Activated B cell treated with CpG ODN at 0.5 μM for 24 hours (primary cell): ENCODE measurements at regions not wholly inside any gene's neighbourhood (a gene's known extent, or its start where the extent isn't known, plus 50 kb on each side); places are given as distances from the start of the nearest gene placed in this dataset.

Experiments used
- ATAC-seq: fragments of 200-7000 bp; cut with Tn5 transposase; one replicate; pipeline ENCODE4 v1.10.0; 2021; ENCODE audit warnings: low read depth, mild to moderate bottlenecking, moderate library complexity
- CTCF ChIA-PET: fragments of 350-600 bp; sonication (Branson Sonifier 250); formaldehyde crosslinking; loops from one replicate; lab custom pipeline; 2021; ENCODE audit warnings: antibody characterized with exemption; lab: Charles Lee
- POLR2A ChIA-PET: fragments of 350-600 bp; sonication (Branson Sonifier 250); formaldehyde crosslinking; loops from one replicate; lab custom pipeline; 2021; ENCODE audit warnings: antibody characterized with exemption; lab: Charles Lee
- DNase-seq: peaks from one replicate; pipeline ENCODE4 v3.0.0; 2022
- H3K27ac Mint-ChIP-seq: one replicate; pipeline ENCODE4 v1.8.0; 2020; ENCODE audit warnings: mixed read lengths
- H3K27me3 Mint-ChIP-seq: one replicate; pipeline ENCODE4 v1.8.0; 2021; ENCODE audit warnings: mixed read lengths
- H3K36me3 Mint-ChIP-seq: one replicate; pipeline ENCODE4 v1.8.0; 2021; ENCODE audit warnings: low read depth, mixed read lengths
- H3K4me1 Mint-ChIP-seq: one replicate; pipeline ENCODE4 v1.8.0; 2021; ENCODE audit warnings: mixed read lengths
- H3K4me3 Mint-ChIP-seq: one replicate; pipeline ENCODE4 v1.8.0; 2020; ENCODE audit warnings: mild to moderate bottlenecking, mixed read lengths
- H3K9me3 Mint-ChIP-seq: one replicate; pipeline ENCODE4 v1.8.0; 2020; ENCODE audit warnings: mixed read lengths
- CTCF ChIP-seq: fragments of 200-600 bp; IDR thresholded peaks from one replicate; pipeline ENCODE4 v1.8.0; 2022; ENCODE audit warnings: antibody characterized with exemption, mild to moderate bottlenecking
- intact Hi-C: fragments of 100-400 bp; cut with micrococcal nuclease; formaldehyde crosslinking; loops from one replicate; pipeline ENCODE4 v1.15.1; 2024

- CTCF ChIA-PET = no interaction called here
- POLR2A ChIA-PET = no interaction called here
- no peaks in the 10 kb centered on the region for H3K27me3 Mint-ChIP-seq
Observed at GRCh38 chr10:33410096-33410859, 75.8 kb upstream of the NRP1 start.

GRCh38 chr10:33406596-33406995 is 72.1 kb upstream of the NRP1 start:
- no peak overlapping the region for H3K4me3 Mint-ChIP-seq
- CTCF ChIA-PET = no interaction called here
- POLR2A ChIA-PET = no interaction called here

More at GRCh38 chr10:33410096-33410859, 75.8 kb upstream of the NRP1 start:
- H3K9me3 Mint-ChIP-seq = peaks cover 2% of the 10 kb centered on the region
- ATAC-seq = no peak
- H3K36me3 Mint-ChIP-seq = no peaks in the 10 kb centered on the region
- DNase-seq = no peak
- intact Hi-C loops = no loop called here
- no peak for TF ChIP-seq CTCF
- no peak overlapping the region for H3K27ac Mint-ChIP-seq
- H3K4me1 Mint-ChIP-seq = no peaks in the 10 kb centered on the region
- no peak overlapping the region for H3K4me3 Mint-ChIP-seq

GRCh38 chr10:33402220-33403073 is 68.0 kb upstream of the NRP1 start:
- no peak for TF ChIP-seq CTCF
- Mint-ChIP-seq H3K4me3 (no peak overlapping the region), H3K9me3 (peaks cover 5% of the 10 kb centered on the region), H3K27ac (no peak overlapping the region), H3K27me3 (peaks cover 4% of the 10 kb centered on the region), H3K36me3 (no peaks in the 10 kb centered on the region), H3K4me1 (no peaks in the 10 kb centered on the region)
- no peak for DNase-seq
- no peak for ATAC-seq
- intact Hi-C loops = no loop called here
- CTCF ChIA-PET = no interaction called here
- POLR2A ChIA-PET = no interaction called here

More at GRCh38 chr10:33406596-33406995, 72.1 kb upstream of the NRP1 start:
- Mint-ChIP-seq H3K27me3 (peaks cover 2% of the 10 kb centered on the region), H3K27ac (no peak overlapping the region), H3K4me1 (no peaks in the 10 kb centered on the region), H3K36me3 (no peaks in the 10 kb centered on the region), H3K9me3 (no peaks in the 10 kb centered on the region)
- no peak for ATAC-seq
- intact Hi-C loops = no loop called here
- DNase-seq = no peak
- no peak for TF ChIP-seq CTCF

GRCh38 chr10:33401300-33401699 is 66.8 kb upstream of the NRP1 start:
- DNase-seq (no peak), ATAC-seq (no peak)
- intact Hi-C loops = no loop called here
- no peak overlapping the region for H3K27ac Mint-ChIP-seq
- H3K27me3 Mint-ChIP-seq = peaks cover 4% of the 10 kb centered on the region
- ChIA-PET POLR2A (no interaction called here), CTCF (no interaction called here)
- H3K4me1 Mint-ChIP-seq = no peaks in the 10 kb centered on the region
- no peaks in the 10 kb centered on the region for H3K36me3 Mint-ChIP-seq
- peaks cover 14% of the 10 kb centered on the region for H3K9me3 Mint-ChIP-seq
- no peak overlapping the region for H3K4me3 Mint-ChIP-seq
- no peak for TF ChIP-seq CTCF

GRCh38 chr10:33398796-33399195 is 64.3 kb upstream of the NRP1 start:
- no peak for ATAC-seq
- peaks cover 2% of the 10 kb centered on the region for H3K27me3 Mint-ChIP-seq
- CTCF ChIA-PET = no interaction called here
- no peaks in the 10 kb centered on the region for H3K4me1 Mint-ChIP-seq
- no peak for TF ChIP-seq CTCF
- POLR2A ChIA-PET = no interaction called here
- H3K9me3 Mint-ChIP-seq = peaks cover 14% of the 10 kb centered on the region
- no peaks in the 10 kb centered on the region for H3K36me3 Mint-ChIP-seq
- DNase-seq = no peak
- H3K4me3 Mint-ChIP-seq = no peak overlapping the region
- intact Hi-C loops = no loop called here
- no peak overlapping the region for H3K27ac Mint-ChIP-seq
